IPS-18a (cell line): ENCODE measurements at regions not wholly inside any gene's neighbourhood (a gene's known extent, or its start where the extent isn't known, plus 50 kb on each side); places are given as distances from the start of the nearest gene placed in this dataset.
A peak's percentile ranks its signal among the peaks of the same experiment; 100 is the strongest.

ENCODE experiments used
- H3K27ac ChIP-seq: one replicate; pipeline ENCODE4 v1.5.1; 2013; ENCODE audit warnings: low read length
- H3K27me3 ChIP-seq: one replicate; pipeline ENCODE4 v1.6.1; 2013; ENCODE audit warnings: mild to moderate bottlenecking, low read length; ENCODE audit not compliant: control insufficient read depth, insufficient read depth
- H3K36me3 ChIP-seq: one replicate; pipeline ENCODE4 v1.6.1; 2013; ENCODE audit warnings: low read depth, low read length; ENCODE audit not compliant: control insufficient read depth
- H3K4me1 ChIP-seq: one replicate; pipeline ENCODE4 v1.6.1; 2013; ENCODE audit warnings: low read depth, low read length; ENCODE audit not compliant: control insufficient read depth
- H3K4me3 ChIP-seq: one replicate; pipeline ENCODE4 v1.5.1; 2013; ENCODE audit warnings: low read length
- H3K9ac ChIP-seq: one replicate; pipeline ENCODE4 v1.6.1; 2013; ENCODE audit warnings: mild to moderate bottlenecking, low read length, moderate library complexity
- H3K9me3 ChIP-seq: one replicate; pipeline ENCODE4 v1.6.1; 2013; ENCODE audit warnings: low read depth, low read length; ENCODE audit not compliant: control insufficient read depth

GRCh38 chr4:58265734-58266133, 1155.5 kb upstream of the IGFBP7 start:
- Histone ChIP-seq H3K27me3 (no peaks in the 10 kb centered on the region), H3K27ac (no peak overlapping the region), H3K4me3 (no peak overlapping the region), H3K9me3 (peaks cover 7% of the 10 kb centered on the region), H3K36me3 (no peaks in the 10 kb centered on the region), H3K9ac (no peak overlapping the region), H3K4me1 (no peaks in the 10 kb centered on the region)

- Histone ChIP-seq H3K36me3 (no peaks in the 10 kb centered on the region), H3K9me3 (no peaks in the 10 kb centered on the region), H3K27ac (no peak overlapping the region), H3K4me3 (no peak overlapping the region), H3K4me1 (no peaks in the 10 kb centered on the region), H3K9ac (no peak overlapping the region), H3K27me3 (no peaks in the 10 kb centered on the region)
Observed at GRCh38 chr4:58261526-58261925, 1151.3 kb upstream of the IGFBP7 start.

- Histone ChIP-seq H3K9me3 (no peaks in the 10 kb centered on the region), H3K36me3 (no peaks in the 10 kb centered on the region), H3K9ac (no peak overlapping the region), H3K4me3 (no peak overlapping the region), H3K27me3 (no peaks in the 10 kb centered on the region), H3K27ac (no peak overlapping the region), H3K4me1 (no peaks in the 10 kb centered on the region)
Observed at GRCh38 chr4:58254291-58254690, 1144.1 kb upstream of the IGFBP7 start.

- no peaks in the 10 kb centered on the region for H3K4me1 ChIP-seq
- no peaks in the 10 kb centered on the region for H3K36me3 ChIP-seq
- no peaks in the 10 kb centered on the region for H3K9me3 ChIP-seq
- H3K4me3 ChIP-seq: no peak overlapping the region
- H3K9ac ChIP-seq: no peak overlapping the region
- H3K27ac ChIP-seq: no peak overlapping the region
- H3K27me3 ChIP-seq: no peaks in the 10 kb centered on the region
Observed at GRCh38 chr4:58252656-58253055, 1142.5 kb upstream of the IGFBP7 start.

GRCh38 chr4:58247792-58248191, 1137.6 kb upstream of the IGFBP7 start:
- no peaks in the 10 kb centered on the region for H3K36me3 ChIP-seq
- no peaks in the 10 kb centered on the region for H3K27me3 ChIP-seq
- no peak overlapping the region for H3K27ac ChIP-seq
- H3K4me3 ChIP-seq: no peak overlapping the region
- no peaks in the 10 kb centered on the region for H3K9me3 ChIP-seq
- H3K9ac ChIP-seq: no peak overlapping the region
- no peaks in the 10 kb centered on the region for H3K4me1 ChIP-seq

GRCh38 chr4:58225460-58225859, 1115.3 kb upstream of the IGFBP7 start:
- no peaks in the 10 kb centered on the region for H3K4me1 ChIP-seq
- H3K9me3 ChIP-seq: no peaks in the 10 kb centered on the region
- H3K27ac ChIP-seq: no peak overlapping the region
- no peak overlapping the region for H3K9ac ChIP-seq
- H3K36me3 ChIP-seq: no peaks in the 10 kb centered on the region
- no peak overlapping the region for H3K4me3 ChIP-seq
- no peaks in the 10 kb centered on the region for H3K27me3 ChIP-seq

GRCh38 chr4:58219179-58219578, 1109.0 kb upstream of the IGFBP7 start:
- no peaks in the 10 kb centered on the region for H3K27me3 ChIP-seq
- no peaks in the 10 kb centered on the region for H3K9me3 ChIP-seq
- peaks cover 15% of the 10 kb centered on the region for H3K4me1 ChIP-seq
- H3K36me3 ChIP-seq: no peaks in the 10 kb centered on the region
- H3K9ac ChIP-seq: no peak overlapping the region
- no peak overlapping the region for H3K27ac ChIP-seq
- H3K4me3 ChIP-seq: no peak overlapping the region

GRCh38 chr4:58216461-58216860, 1106.3 kb upstream of the IGFBP7 start:
- no peak overlapping the region for H3K4me3 ChIP-seq
- peaks cover 31% of the 10 kb centered on the region for H3K4me1 ChIP-seq
- H3K36me3 ChIP-seq: no peaks in the 10 kb centered on the region
- no peak overlapping the region for H3K27ac ChIP-seq
- H3K9ac ChIP-seq: no peak overlapping the region
- no peaks in the 10 kb centered on the region for H3K9me3 ChIP-seq
- no peaks in the 10 kb centered on the region for H3K27me3 ChIP-seq

GRCh38 chr4:58214376-58214775, 1104.2 kb upstream of the IGFBP7 start:
- H3K4me3 ChIP-seq: peak overlapping the region; percentile 7
- H3K27ac ChIP-seq: no peak overlapping the region
- no peaks in the 10 kb centered on the region for H3K27me3 ChIP-seq

GRCh38 chr4:58209551-58209950, 1099.4 kb upstream of the IGFBP7 start:
- Histone ChIP-seq H3K4me1 (peaks cover 18% of the 10 kb centered on the region), H3K9ac (no peak overlapping the region), H3K9me3 (no peaks in the 10 kb centered on the region), H3K4me3 (no peak overlapping the region), H3K27me3 (no peaks in the 10 kb centered on the region), H3K36me3 (no peaks in the 10 kb centered on the region), H3K27ac (no peak overlapping the region)

More at GRCh38 chr4:58214376-58214775, 1104.2 kb upstream of the IGFBP7 start:
- Histone ChIP-seq H3K9ac (no peak overlapping the region), H3K9me3 (no peaks in the 10 kb centered on the region), H3K4me1 (peaks cover 31% of the 10 kb centered on the region), H3K36me3 (no peaks in the 10 kb centered on the region)

GRCh38 chr4:58209001-58209400, 1098.8 kb upstream of the IGFBP7 start:
- no peaks in the 10 kb centered on the region for H3K36me3 ChIP-seq
- no peaks in the 10 kb centered on the region for H3K9me3 ChIP-seq
- H3K27me3 ChIP-seq: no peaks in the 10 kb centered on the region
- H3K9ac ChIP-seq: no peak overlapping the region
- no peak overlapping the region for H3K27ac ChIP-seq
- no peak overlapping the region for H3K4me3 ChIP-seq
- peaks cover 14% of the 10 kb centered on the region for H3K4me1 ChIP-seq

GRCh38 chr4:58205446-58206235, 1095.5 kb upstream of the IGFBP7 start:
- Histone ChIP-seq H3K4me1 (no peaks in the 10 kb centered on the region), H3K9me3 (no peaks in the 10 kb centered on the region), H3K9ac (no peak overlapping the region), H3K27ac (no peak overlapping the region), H3K36me3 (no peaks in the 10 kb centered on the region), H3K4me3 (no peak overlapping the region), H3K27me3 (no peaks in the 10 kb centered on the region)
